ENCODE measurements at regions not wholly inside any gene's neighbourhood (a gene's known extent, or its start where the extent isn't known, plus 50 kb on each side); places are given as distances from the start of the nearest gene placed in this dataset.

- Histone ChIP-seq H3K27ac (ENCODE audit: low read length) (no peak overlapping the region), H3K4me3 (ENCODE audit: low read length) (no peak overlapping the region), H3K36me3 (ENCODE audit: control insufficient read depth, low read depth, low read length) (no peaks in the 10 kb centered on the region), H3K4me1 (ENCODE audit: control insufficient read depth, low read depth, low read length) (peaks cover 12% of the 10 kb centered on the region), H3K9ac (ENCODE audit: low read length) (no peak overlapping the region), H3K9me3 (ENCODE audit: control insufficient read depth, low read depth, low read length) (no peaks in the 10 kb centered on the region), H3K27me3 (ENCODE audit: control insufficient read depth, insufficient read depth, low read length) (no peaks in the 10 kb centered on the region)
These were observed 108.6 kb downstream of the RAB11FIP2 start for GRCh38 chr10:117938104-117938503.

- no peaks in the 10 kb centered on the region for H3K36me3 ChIP-seq (ENCODE audit: control insufficient read depth, low read depth, low read length)
- H3K9me3 ChIP-seq (ENCODE audit: control insufficient read depth, low read depth, low read length) = no peaks in the 10 kb centered on the region
- H3K4me1 ChIP-seq (ENCODE audit: control insufficient read depth, low read depth, low read length) = no peaks in the 10 kb centered on the region
- no peak overlapping the region for H3K27ac ChIP-seq (ENCODE audit: low read length)
- no peaks in the 10 kb centered on the region for H3K27me3 ChIP-seq (ENCODE audit: control insufficient read depth, insufficient read depth, low read length)
- H3K4me3 ChIP-seq (ENCODE audit: low read length) = no peak overlapping the region
- H3K9ac ChIP-seq (ENCODE audit: low read length) = no peak overlapping the region
These were observed 104.5 kb downstream of the RAB11FIP2 start for GRCh38 chr10:117942226-117942625.

- H3K36me3 ChIP-seq (ENCODE audit: control insufficient read depth, low read depth, low read length) = no peaks in the 10 kb centered on the region
- no peaks in the 10 kb centered on the region for H3K4me1 ChIP-seq (ENCODE audit: control insufficient read depth, low read depth, low read length)
- H3K9me3 ChIP-seq (ENCODE audit: control insufficient read depth, low read depth, low read length) = no peaks in the 10 kb centered on the region
- no peaks in the 10 kb centered on the region for H3K27me3 ChIP-seq (ENCODE audit: control insufficient read depth, insufficient read depth, low read length)
- no peak overlapping the region for H3K9ac ChIP-seq (ENCODE audit: low read length)
- no peak overlapping the region for H3K4me3 ChIP-seq (ENCODE audit: low read length)
- H3K27ac ChIP-seq (ENCODE audit: low read length) = no peak overlapping the region
These were observed 101.9 kb downstream of the RAB11FIP2 start for GRCh38 chr10:117944676-117945447.

GRCh38 chr10:117945651-117946050 is 101.1 kb downstream of the RAB11FIP2 start:
- Histone ChIP-seq H3K4me3 (ENCODE audit: low read length) (no peak overlapping the region), H3K9me3 (ENCODE audit: control insufficient read depth, low read depth, low read length) (no peaks in the 10 kb centered on the region), H3K36me3 (ENCODE audit: control insufficient read depth, low read depth, low read length) (no peaks in the 10 kb centered on the region), H3K27me3 (ENCODE audit: control insufficient read depth, insufficient read depth, low read length) (no peaks in the 10 kb centered on the region), H3K9ac (ENCODE audit: low read length) (no peak overlapping the region), H3K4me1 (ENCODE audit: control insufficient read depth, low read depth, low read length) (no peaks in the 10 kb centered on the region), H3K27ac (ENCODE audit: low read length) (no peak overlapping the region)

- no peak overlapping the region for H3K9ac ChIP-seq (ENCODE audit: low read length)
- H3K9me3 ChIP-seq (ENCODE audit: control insufficient read depth, low read depth, low read length) = no peaks in the 10 kb centered on the region
- H3K36me3 ChIP-seq (ENCODE audit: control insufficient read depth, low read depth, low read length) = no peaks in the 10 kb centered on the region
- H3K4me3 ChIP-seq (ENCODE audit: low read length) = no peak overlapping the region
- H3K27me3 ChIP-seq (ENCODE audit: control insufficient read depth, insufficient read depth, low read length) = no peaks in the 10 kb centered on the region
- H3K4me1 ChIP-seq (ENCODE audit: control insufficient read depth, low read depth, low read length) = no peaks in the 10 kb centered on the region
- no peak overlapping the region for H3K27ac ChIP-seq (ENCODE audit: low read length)
These were observed 100.1 kb downstream of the RAB11FIP2 start for GRCh38 chr10:117946525-117947070.

GRCh38 chr10:117948493-117948892 is 98.2 kb downstream of the RAB11FIP2 start:
- no peaks in the 10 kb centered on the region for H3K36me3 ChIP-seq (ENCODE audit: control insufficient read depth, low read depth, low read length)
- no peak overlapping the region for H3K9ac ChIP-seq (ENCODE audit: low read length)

GRCh38 chr10:117950408-117950807 is 96.3 kb downstream of the RAB11FIP2 start:
- H3K27ac ChIP-seq (ENCODE audit: low read length) = no peak overlapping the region
- no peak overlapping the region for H3K9ac ChIP-seq (ENCODE audit: low read length)
- H3K27me3 ChIP-seq (ENCODE audit: control insufficient read depth, insufficient read depth, low read length) = no peaks in the 10 kb centered on the region
- H3K9me3 ChIP-seq (ENCODE audit: control insufficient read depth, low read depth, low read length) = no peaks in the 10 kb centered on the region
- H3K4me1 ChIP-seq (ENCODE audit: control insufficient read depth, low read depth, low read length) = no peaks in the 10 kb centered on the region
- no peaks in the 10 kb centered on the region for H3K36me3 ChIP-seq (ENCODE audit: control insufficient read depth, low read depth, low read length)
- H3K4me3 ChIP-seq (ENCODE audit: low read length) = no peak overlapping the region

More at GRCh38 chr10:117948493-117948892, 98.2 kb downstream of the RAB11FIP2 start:
- no peak overlapping the region for H3K27ac ChIP-seq (ENCODE audit: low read length)
- H3K4me1 ChIP-seq (ENCODE audit: control insufficient read depth, low read depth, low read length) = no peaks in the 10 kb centered on the region
- H3K27me3 ChIP-seq (ENCODE audit: control insufficient read depth, insufficient read depth, low read length) = no peaks in the 10 kb centered on the region
- H3K9me3 ChIP-seq (ENCODE audit: control insufficient read depth, low read depth, low read length) = no peaks in the 10 kb centered on the region
- no peak overlapping the region for H3K4me3 ChIP-seq (ENCODE audit: low read length)
